ENCODE measurements at regions not wholly inside any gene's neighbourhood (a gene's known extent, or its start where the extent isn't known, plus 50 kb on each side); places are given as distances from the start of the nearest gene placed in this dataset.

DNA sequence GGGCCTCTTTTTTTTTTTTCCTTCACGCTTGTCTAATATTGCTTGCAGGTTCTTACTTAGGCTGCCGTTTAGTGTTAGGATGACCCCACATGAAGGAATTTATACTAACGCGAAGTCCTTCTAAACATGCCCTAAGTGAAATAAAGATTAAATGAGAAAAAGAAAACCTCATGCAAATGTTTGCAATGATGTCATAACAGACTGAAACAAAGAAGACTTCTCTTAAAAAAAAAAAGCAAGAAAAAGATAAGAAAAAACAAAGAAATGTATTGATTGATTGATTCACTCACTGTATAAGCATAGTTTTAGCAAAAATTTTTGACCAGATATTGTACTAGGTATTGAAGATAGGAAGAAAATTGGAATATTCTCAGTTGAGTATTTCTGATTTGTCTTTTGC is 418.2 kb downstream of the IRS2 start:
- no peak for ATAC-seq

DNA sequence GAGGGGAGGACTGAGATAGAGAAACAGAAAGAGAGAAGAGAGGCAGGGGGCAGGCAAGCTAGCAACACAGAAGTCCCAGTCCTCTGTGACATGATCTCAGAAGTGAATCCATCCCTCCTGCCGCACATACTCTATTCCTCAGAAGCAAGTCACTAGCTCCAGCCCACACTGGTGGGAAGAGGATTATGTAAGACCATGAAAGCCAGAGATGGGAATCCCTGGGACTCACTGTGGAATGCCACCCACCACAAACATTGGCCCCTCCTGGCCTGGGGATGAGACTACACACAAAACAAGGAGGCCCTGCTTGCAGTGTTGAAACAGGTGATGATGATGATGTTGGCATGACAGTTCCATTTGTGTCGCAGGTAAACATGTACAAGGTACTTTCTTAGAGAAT is 419.9 kb downstream of the IRS2 start:
- no peak for ATAC-seq
- TF ChIP-seq, protein P1, sequence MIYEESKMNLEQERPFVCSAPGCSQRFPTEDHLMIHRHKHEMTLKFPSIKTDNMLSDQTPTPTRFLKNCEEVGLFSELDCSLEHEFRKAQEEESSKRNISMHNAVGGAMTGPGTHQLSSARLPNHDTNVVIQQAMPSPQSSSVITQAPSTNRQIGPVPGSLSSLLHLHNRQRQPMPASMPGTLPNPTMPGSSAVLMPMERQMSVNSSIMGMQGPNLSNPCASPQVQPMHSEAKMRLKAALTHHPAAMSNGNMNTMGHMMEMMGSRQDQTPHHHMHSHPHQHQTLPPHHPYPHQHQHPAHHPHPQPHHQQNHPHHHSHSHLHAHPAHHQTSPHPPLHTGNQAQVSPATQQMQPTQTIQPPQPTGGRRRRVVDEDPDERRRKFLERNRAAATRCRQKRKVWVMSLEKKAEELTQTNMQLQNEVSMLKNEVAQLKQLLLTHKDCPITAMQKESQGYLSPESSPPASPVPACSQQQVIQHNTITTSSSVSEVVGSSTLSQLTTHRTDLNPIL (CRISPR knock-in tag; IDR thresholded peaks at IDR 0.05; ENCODE audit: low read depth) = no peak
- TF ChIP-seq ZFP3 (CRISPR knock-in tag; IDR thresholded peaks at IDR 0.05) (no peak), PPARA (CRISPR knock-in tag; IDR thresholded peaks at IDR 0.05; ENCODE audit: borderline replicate concordance) (no peak), ZC3H10 (CRISPR knock-in tag; IDR thresholded peaks at IDR 0.05) (no peak), CSDC2 (CRISPR knock-in tag; IDR thresholded peaks at IDR 0.05) (no peak), GLIS3 (CRISPR knock-in tag; IDR thresholded peaks at IDR 0.05) (no peak), SNAI2 (CRISPR knock-in tag; IDR thresholded peaks at IDR 0.05) (no peak), ZNF565 (CRISPR knock-in tag; conservative IDR thresholded peaks at IDR 0.05; ENCODE audit: low read depth) (no peak), ZNF8 (CRISPR knock-in tag; IDR thresholded peaks at IDR 0.05) (no peak), ESRRG (CRISPR knock-in tag; IDR thresholded peaks at IDR 0.05) (no peak), RARB (CRISPR knock-in tag; IDR thresholded peaks at IDR 0.05) (no peak), ZNF70 (CRISPR knock-in tag; IDR thresholded peaks at IDR 0.05) (no peak), BACH2 (CRISPR knock-in tag; IDR thresholded peaks at IDR 0.05; ENCODE audit: borderline replicate concordance) (no peak)
- TF ChIP-seq, protein P2, sequence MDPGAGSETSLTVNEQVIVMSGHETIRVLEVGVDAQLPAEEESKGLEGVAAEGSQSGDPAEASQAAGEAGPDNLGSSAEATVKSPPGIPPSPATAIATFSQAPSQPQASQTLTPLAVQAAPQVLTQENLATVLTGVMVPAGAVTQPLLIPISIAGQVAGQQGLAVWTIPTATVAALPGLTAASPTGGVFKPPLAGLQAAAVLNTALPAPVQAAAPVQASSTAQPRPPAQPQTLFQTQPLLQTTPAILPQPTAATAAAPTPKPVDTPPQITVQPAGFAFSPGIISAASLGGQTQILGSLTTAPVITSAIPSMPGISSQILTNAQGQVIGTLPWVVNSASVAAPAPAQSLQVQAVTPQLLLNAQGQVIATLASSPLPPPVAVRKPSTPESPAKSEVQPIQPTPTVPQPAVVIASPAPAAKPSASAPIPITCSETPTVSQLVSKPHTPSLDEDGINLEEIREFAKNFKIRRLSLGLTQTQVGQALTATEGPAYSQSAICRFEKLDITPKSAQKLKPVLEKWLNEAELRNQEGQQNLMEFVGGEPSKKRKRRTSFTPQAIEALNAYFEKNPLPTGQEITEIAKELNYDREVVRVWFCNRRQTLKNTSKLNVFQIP (CRISPR knock-in tag; IDR thresholded peaks at IDR 0.05; ENCODE audit: borderline replicate concordance, low read depth) = no peak
- TF ChIP-seq, protein P3, sequence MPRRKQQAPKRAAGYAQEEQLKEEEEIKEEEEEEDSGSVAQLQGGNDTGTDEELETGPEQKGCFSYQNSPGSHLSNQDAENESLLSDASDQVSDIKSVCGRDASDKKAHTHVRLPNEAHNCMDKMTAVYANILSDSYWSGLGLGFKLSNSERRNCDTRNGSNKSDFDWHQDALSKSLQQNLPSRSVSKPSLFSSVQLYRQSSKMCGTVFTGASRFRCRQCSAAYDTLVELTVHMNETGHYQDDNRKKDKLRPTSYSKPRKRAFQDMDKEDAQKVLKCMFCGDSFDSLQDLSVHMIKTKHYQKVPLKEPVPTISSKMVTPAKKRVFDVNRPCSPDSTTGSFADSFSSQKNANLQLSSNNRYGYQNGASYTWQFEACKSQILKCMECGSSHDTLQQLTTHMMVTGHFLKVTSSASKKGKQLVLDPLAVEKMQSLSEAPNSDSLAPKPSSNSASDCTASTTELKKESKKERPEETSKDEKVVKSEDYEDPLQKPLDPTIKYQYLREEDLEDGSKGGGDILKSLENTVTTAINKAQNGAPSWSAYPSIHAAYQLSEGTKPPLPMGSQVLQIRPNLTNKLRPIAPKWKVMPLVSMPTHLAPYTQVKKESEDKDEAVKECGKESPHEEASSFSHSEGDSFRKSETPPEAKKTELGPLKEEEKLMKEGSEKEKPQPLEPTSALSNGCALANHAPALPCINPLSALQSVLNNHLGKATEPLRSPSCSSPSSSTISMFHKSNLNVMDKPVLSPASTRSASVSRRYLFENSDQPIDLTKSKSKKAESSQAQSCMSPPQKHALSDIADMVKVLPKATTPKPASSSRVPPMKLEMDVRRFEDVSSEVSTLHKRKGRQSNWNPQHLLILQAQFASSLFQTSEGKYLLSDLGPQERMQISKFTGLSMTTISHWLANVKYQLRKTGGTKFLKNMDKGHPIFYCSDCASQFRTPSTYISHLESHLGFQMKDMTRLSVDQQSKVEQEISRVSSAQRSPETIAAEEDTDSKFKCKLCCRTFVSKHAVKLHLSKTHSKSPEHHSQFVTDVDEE (CRISPR knock-in tag; IDR thresholded peaks at IDR 0.05) = no peak
- TF ChIP-seq, protein P4, sequence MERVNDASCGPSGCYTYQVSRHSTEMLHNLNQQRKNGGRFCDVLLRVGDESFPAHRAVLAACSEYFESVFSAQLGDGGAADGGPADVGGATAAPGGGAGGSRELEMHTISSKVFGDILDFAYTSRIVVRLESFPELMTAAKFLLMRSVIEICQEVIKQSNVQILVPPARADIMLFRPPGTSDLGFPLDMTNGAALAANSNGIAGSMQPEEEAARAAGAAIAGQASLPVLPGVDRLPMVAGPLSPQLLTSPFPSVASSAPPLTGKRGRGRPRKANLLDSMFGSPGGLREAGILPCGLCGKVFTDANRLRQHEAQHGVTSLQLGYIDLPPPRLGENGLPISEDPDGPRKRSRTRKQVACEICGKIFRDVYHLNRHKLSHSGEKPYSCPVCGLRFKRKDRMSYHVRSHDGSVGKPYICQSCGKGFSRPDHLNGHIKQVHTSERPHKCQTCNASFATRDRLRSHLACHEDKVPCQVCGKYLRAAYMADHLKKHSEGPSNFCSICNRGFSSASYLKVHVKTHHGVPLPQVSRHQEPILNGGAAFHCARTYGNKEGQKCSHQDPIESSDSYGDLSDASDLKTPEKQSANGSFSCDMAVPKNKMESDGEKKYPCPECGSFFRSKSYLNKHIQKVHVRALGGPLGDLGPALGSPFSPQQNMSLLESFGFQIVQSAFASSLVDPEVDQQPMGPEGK (CRISPR knock-in tag; IDR thresholded peaks at IDR 0.05; ENCODE audit: borderline replicate concordance) = no peak

More for the DNA sequence above, 418.2 kb downstream of the IRS2 start:
- TF ChIP-seq PPARA (CRISPR knock-in tag; IDR thresholded peaks at IDR 0.05; ENCODE audit: borderline replicate concordance) = no peak
- TF ChIP-seq BACH2 (CRISPR knock-in tag; IDR thresholded peaks at IDR 0.05; ENCODE audit: borderline replicate concordance) = no peak
- no peak for TF ChIP-seq ARNTL (CRISPR knock-in tag; IDR thresholded peaks at IDR 0.05; ENCODE audit: borderline replicate concordance, low read depth)
- TF ChIP-seq TCF4 (CRISPR knock-in tag; IDR thresholded peaks at IDR 0.05; ENCODE audit: borderline replicate concordance) = no peak
- TF ChIP-seq, protein P5, sequence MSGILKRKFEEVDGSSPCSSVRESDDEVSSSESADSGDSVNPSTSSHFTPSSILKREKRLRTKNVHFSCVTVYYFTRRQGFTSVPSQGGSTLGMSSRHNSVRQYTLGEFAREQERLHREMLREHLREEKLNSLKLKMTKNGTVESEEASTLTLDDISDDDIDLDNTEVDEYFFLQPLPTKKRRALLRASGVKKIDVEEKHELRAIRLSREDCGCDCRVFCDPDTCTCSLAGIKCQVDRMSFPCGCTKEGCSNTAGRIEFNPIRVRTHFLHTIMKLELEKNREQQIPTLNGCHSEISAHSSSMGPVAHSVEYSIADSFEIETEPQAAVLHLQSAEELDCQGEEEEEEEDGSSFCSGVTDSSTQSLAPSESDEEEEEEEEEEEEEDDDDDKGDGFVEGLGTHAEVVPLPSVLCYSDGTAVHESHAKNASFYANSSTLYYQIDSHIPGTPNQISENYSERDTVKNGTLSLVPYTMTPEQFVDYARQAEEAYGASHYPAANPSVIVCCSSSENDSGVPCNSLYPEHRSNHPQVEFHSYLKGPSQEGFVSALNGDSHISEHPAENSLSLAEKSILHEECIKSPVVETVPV (CRISPR knock-in tag; IDR thresholded peaks at IDR 0.05) = no peak
- TF ChIP-seq, protein P4 (CRISPR knock-in tag; IDR thresholded peaks at IDR 0.05; ENCODE audit: borderline replicate concordance) = no peak
- TF ChIP-seq, protein P2 (CRISPR knock-in tag; IDR thresholded peaks at IDR 0.05; ENCODE audit: borderline replicate concordance, low read depth) = no peak
- TF ChIP-seq GLIS3 (CRISPR knock-in tag; IDR thresholded peaks at IDR 0.05) = no peak
- no peak for TF ChIP-seq ZNF70 (CRISPR knock-in tag; IDR thresholded peaks at IDR 0.05)
- no peak for TF ChIP-seq TOX (CRISPR knock-in tag; IDR thresholded peaks at IDR 0.05; ENCODE audit: borderline replicate concordance)
- TF ChIP-seq, protein P3 (CRISPR knock-in tag; IDR thresholded peaks at IDR 0.05) = no peak
